ENCODE measurements at regions not wholly inside any gene's neighbourhood (a gene's known extent, or its start where the extent isn't known, plus 50 kb on each side); places are given as distances from the start of the nearest gene placed in this dataset.

GRCh38 chr9:113822315-113822714 lies 53.8 kb upstream of the ZNF618 start:
- H3K4me1 ChIP-seq = no peaks in the 10 kb centered on the region
- no peak overlapping the region for H3K27ac ChIP-seq
- DNase-seq (ENCODE audit: extremely low spot score in 2 of 2) = no peak
- intact Hi-C loops (cut with DNase I) = no loop called here
- H3K27me3 ChIP-seq = no peaks in the 10 kb centered on the region
- TF ChIP-seq POLR2A (IDR thresholded peaks at IDR 0.05) = no peak
- TF ChIP-seq, protein P1, sequence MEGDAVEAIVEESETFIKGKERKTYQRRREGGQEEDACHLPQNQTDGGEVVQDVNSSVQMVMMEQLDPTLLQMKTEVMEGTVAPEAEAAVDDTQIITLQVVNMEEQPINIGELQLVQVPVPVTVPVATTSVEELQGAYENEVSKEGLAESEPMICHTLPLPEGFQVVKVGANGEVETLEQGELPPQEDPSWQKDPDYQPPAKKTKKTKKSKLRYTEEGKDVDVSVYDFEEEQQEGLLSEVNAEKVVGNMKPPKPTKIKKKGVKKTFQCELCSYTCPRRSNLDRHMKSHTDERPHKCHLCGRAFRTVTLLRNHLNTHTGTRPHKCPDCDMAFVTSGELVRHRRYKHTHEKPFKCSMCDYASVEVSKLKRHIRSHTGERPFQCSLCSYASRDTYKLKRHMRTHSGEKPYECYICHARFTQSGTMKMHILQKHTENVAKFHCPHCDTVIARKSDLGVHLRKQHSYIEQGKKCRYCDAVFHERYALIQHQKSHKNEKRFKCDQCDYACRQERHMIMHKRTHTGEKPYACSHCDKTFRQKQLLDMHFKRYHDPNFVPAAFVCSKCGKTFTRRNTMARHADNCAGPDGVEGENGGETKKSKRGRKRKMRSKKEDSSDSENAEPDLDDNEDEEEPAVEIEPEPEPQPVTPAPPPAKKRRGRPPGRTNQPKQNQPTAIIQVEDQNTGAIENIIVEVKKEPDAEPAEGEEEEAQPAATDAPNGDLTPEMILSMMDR (IDR thresholded peaks at IDR 0.05) = no peak
- TF ChIP-seq POLR2AphosphoS5 (IDR thresholded peaks at IDR 0.05; ENCODE audit: insufficient read depth in 1 of 2, low read depth in 1 of 2) = no peak
- H3K4me3 ChIP-seq = no peak overlapping the region
- H3K9me3 ChIP-seq = no peaks in the 10 kb centered on the region
- no peaks in the 10 kb centered on the region for H3K36me3 ChIP-seq

GRCh38 chr9:113823421-113823820 lies 52.7 kb upstream of the ZNF618 start:
- no peaks in the 10 kb centered on the region for H3K27me3 ChIP-seq
- no peaks in the 10 kb centered on the region for H3K4me1 ChIP-seq
- no peaks in the 10 kb centered on the region for H3K36me3 ChIP-seq
- no peak overlapping the region for H3K27ac ChIP-seq
- H3K4me3 ChIP-seq = no peak overlapping the region
- TF ChIP-seq POLR2A (IDR thresholded peaks at IDR 0.05) = no peak
- TF ChIP-seq POLR2AphosphoS5 (IDR thresholded peaks at IDR 0.05; ENCODE audit: insufficient read depth in 1 of 2, low read depth in 1 of 2) = no peak
- TF ChIP-seq, protein P1 (IDR thresholded peaks at IDR 0.05) = no peak
- DNase-seq (ENCODE audit: extremely low spot score in 2 of 2) = no peak
- H3K9me3 ChIP-seq = no peaks in the 10 kb centered on the region
- intact Hi-C loops (cut with DNase I) = no loop called here
